ENCODE measurements at regions not wholly inside any gene's neighbourhood (a gene's known extent, or its start where the extent isn't known, plus 50 kb on each side); places are given as distances from the start of the nearest gene placed in this dataset.
A peak's percentile ranks its signal among the peaks of the same experiment; 100 is the strongest.

DNA sequence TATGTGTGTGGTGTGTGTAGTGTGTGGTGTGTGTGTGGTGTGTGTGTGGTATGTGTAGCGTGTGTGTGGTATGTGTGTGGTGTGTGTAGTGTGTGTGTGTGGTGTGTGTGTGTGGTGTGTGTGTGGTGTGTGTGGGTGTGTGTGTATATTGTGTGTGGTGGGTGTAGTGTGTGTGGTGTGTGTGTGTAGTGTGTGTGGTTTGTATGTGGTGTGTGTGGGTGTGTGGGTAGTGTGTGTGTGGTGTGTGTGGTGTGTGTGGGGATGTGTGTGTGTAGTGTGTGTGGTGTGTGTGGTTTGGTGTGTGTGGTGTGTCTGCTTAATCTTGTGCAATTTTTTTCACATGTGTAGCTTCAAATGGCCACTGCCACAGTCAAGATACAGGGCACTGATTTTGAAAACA, 94.5 kb downstream of the CPZ start:
- Histone ChIP-seq H2BK120ac (replicated peaks; ENCODE audit: low read depth, low read length) (no peak overlapping the region), H2BK15ac (ENCODE audit: low read length) (peak overlapping the region; percentile 73; the same call in 1 of the 2 replicates), H3K23me2 (ENCODE audit: low read depth, low read length) (peaks cover 15% of the 10 kb centered on the region; the same call in 1 of the 2 replicates), H3K79me2 (ENCODE audit: control insufficient read depth in 1 of 2, insufficient read depth in 2 of 2, low read length in 2 of 2) (no peaks in the 10 kb centered on the region), H4K5ac (ENCODE audit: insufficient read length, low read depth, low read length) (no peak overlapping the region), H3K4me1 (replicated peaks in 1 of 4; ENCODE audit: control insufficient read depth in 3 of 4, insufficient read depth in 4 of 4, low read length in 3 of 4) (peaks cover 0 to 3% (median under 1%) of the 10 kb centered on the region in 4 experiments; a peak in 2 of 7 replicates), H4K91ac (replicated peaks; ENCODE audit: insufficient read length, low read length) (peak overlapping the region; percentile 82), H3K9me3 (ENCODE audit: insufficient read depth in 2 of 2, low read depth in 1 of 2, low read length in 1 of 2) (no peaks in the 10 kb centered on the region), H2AFZ (ENCODE audit: low read length) (no peak overlapping the region), H2BK5ac (ENCODE audit: low read depth, low read length) (no peak overlapping the region), H3K14ac (ENCODE audit: insufficient read length) (no peak overlapping the region), H3K4me2 (ENCODE audit: insufficient read depth in 1 of 2, low read depth in 2 of 2, low read length in 2 of 2) (no peak overlapping the region), H3K4me3 (ENCODE audit: extremely low read depth in 1 of 4, insufficient read depth in 2 of 4, low read depth in 3 of 4, low read length in 4 of 4) (no peak overlapping the region), H3K27me3 (replicated peaks in 1 of 4; ENCODE audit: control insufficient read depth in 3 of 4, extremely low read depth in 1 of 4, insufficient read depth in 3 of 4, low read length in 3 of 4) (peaks cover 0 to 27% (median 10%) of the 10 kb centered on the region in 4 experiments; a peak in 5 of 7 replicates), H4K20me1 (replicated peaks in 1 of 2; ENCODE audit: control insufficient read depth in 1 of 2, insufficient read depth in 2 of 2, low read length in 2 of 2) (peaks cover 0 to 10% of the 10 kb centered on the region in 2 experiments), H3K4ac (replicated peaks; ENCODE audit: insufficient read length, low read depth, low read length) (no peak overlapping the region), H3K56ac (replicated peaks; ENCODE audit: insufficient read length, low read depth, low read length) (peak overlapping the region; percentile 100), H2AK5ac (ENCODE audit: low read depth, low read length) (peak overlapping the region; percentile 79; the same call in 1 of the 2 replicates), H3K36me3 (ENCODE audit: control insufficient read depth in 2 of 4, insufficient read depth in 4 of 4, low read length in 3 of 4) (no peaks in the 10 kb centered on the region), H4K8ac (ENCODE audit: extremely low read depth, insufficient read depth, low read length) (peak overlapping the region; percentile 40; the same call in 1 of the 2 replicates), H3K79me1 (ENCODE audit: low read depth, low read length) (no peaks in the 10 kb centered on the region), H3K9ac (replicated peaks in 1 of 4; ENCODE audit: extremely low read depth in 1 of 4, low read depth in 3 of 4, low read length in 3 of 4) (no peak overlapping the region), H3K18ac (ENCODE audit: extremely low read depth, low read length) (no peak overlapping the region), H2BK20ac (ENCODE audit: low read length) (no peak overlapping the region), H3K23ac (ENCODE audit: insufficient read length) (no peak overlapping the region), H3K27ac (ENCODE audit: low read depth, low read length) (no peak overlapping the region), H2BK12ac (ENCODE audit: low read depth, low read length) (peak overlapping the region; percentile 53; the same call in 1 of the 2 replicates)
- no peak for TF ChIP-seq HDAC6 (IDR thresholded peaks at IDR 0.05; ENCODE audit: low read depth, low read length)
- TF ChIP-seq BACH1 (IDR thresholded peaks at IDR 0.05; ENCODE audit: low read length) = no peak
- TF ChIP-seq SIX5 (IDR thresholded peaks at IDR 0.05; ENCODE audit: low read depth, low read length) = no peak
- no peak for TF ChIP-seq CHD1 (IDR thresholded peaks at IDR 0.05; ENCODE audit: low read depth, low read length)
- TF ChIP-seq ASH2L (IDR thresholded peaks at IDR 0.05; ENCODE audit: low read length) = no peak
- no peak for TF ChIP-seq JUN (IDR thresholded peaks at IDR 0.05; ENCODE audit: low read depth, low read length)
- no peak for TF ChIP-seq YY1 (IDR thresholded peaks at IDR 0.05; ENCODE audit: low read depth, low read length)
- no peak for TF ChIP-seq TAF1 (IDR thresholded peaks at IDR 0.05; ENCODE audit: low read depth, low read length)
- TF ChIP-seq, protein P1, sequence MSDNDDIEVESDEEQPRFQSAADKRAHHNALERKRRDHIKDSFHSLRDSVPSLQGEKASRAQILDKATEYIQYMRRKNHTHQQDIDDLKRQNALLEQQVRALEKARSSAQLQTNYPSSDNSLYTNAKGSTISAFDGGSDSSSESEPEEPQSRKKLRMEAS (IDR thresholded peaks at IDR 0.05) = no peak
- ChIA-PET CTCF (ENCODE audit: partially characterized antibody) (interaction anchor here (0.6 to 2.6 kb wide), 11 partner anchors 8 to 230 kb away, joined by 3 to 25 read pairs (median 7); no protein-coding TSS in a partner anchor), POLR2A (ENCODE audit: partially characterized antibody) (no interaction called here)
- peak; percentile 60 for FAIRE-seq
- WGBS, 2 experiments (ENCODE audit: extremely low coverage in 1 of 2, insufficient coverage in 1 of 2, insufficient read length in 1 of 2, insufficient replicate concordance in 2 of 2, low coverage in 1 of 2, low lambda C conversion rate in 2 of 2, missing lambda C conversion rate in 1 of 2) = 50% methylated on average over 1 of the region's 1 CpG; no CpG with 5 or more reads in 1 of the 2 experiments
- no peak for DNase-seq (ENCODE audit: low read depth in 1 of 2, low spot score in 2 of 2)

Data from H1 (cell line).